ENCODE measurements at regions not wholly inside any gene's neighbourhood (a gene's known extent, or its start where the extent isn't known, plus 50 kb on each side); places are given as distances from the start of the nearest gene placed in this dataset.
"Not testable (repeated sequence)": the region's sequence is repeated elsewhere in the genome, so short reads cannot be mapped to it uniquely, and the experiment has no call there.

- no peak for FAIRE-seq
- DNase-seq (ENCODE audit: insufficient read length, low spot score), result no peak
- no peak for TF ChIP-seq POLR2A (IDR thresholded peaks at IDR 0.05; ENCODE audit: low read depth, low read length)
These were observed 312.3 kb upstream of the LRRTM4 start for GRCh38 chr2:77834360-77835002.

GRCh38 chr2:77838441-77838840 is 316.3 kb upstream of the LRRTM4 start:
- FAIRE-seq (no peak), DNase-seq (ENCODE audit: insufficient read length, low spot score) (no peak)
- TF ChIP-seq POLR2A (IDR thresholded peaks at IDR 0.05; ENCODE audit: low read depth, low read length), result no peak

- DNase-seq (ENCODE audit: insufficient read length, low spot score), result no peak
- no peak for FAIRE-seq
- TF ChIP-seq POLR2A (IDR thresholded peaks at IDR 0.05; ENCODE audit: low read depth, low read length), result no peak
These were observed 316.9 kb upstream of the LRRTM4 start for GRCh38 chr2:77839102-77839501.

DNA sequence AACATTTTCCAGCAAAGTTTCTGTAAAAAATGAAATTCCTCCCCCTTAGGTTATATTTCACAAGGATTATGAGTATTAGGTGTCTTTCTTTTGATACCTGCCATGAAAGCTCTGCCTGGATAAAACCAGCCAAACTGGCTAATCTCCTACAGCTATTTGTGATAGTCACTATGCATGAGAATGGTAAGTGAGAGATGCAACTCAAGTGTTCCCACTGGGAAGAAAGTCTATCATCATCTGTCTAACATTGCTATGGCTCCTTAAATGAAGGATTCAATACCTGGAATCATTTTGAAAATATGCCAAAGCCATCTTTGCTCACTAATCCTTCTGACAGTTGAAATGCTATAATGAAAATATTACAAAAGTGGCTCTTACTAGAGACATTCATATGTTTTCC is 339.9 kb upstream of the LRRTM4 start:
- DNase-seq (ENCODE audit: insufficient read length, low spot score), result no peak
- FAIRE-seq, result no peak

DNA sequence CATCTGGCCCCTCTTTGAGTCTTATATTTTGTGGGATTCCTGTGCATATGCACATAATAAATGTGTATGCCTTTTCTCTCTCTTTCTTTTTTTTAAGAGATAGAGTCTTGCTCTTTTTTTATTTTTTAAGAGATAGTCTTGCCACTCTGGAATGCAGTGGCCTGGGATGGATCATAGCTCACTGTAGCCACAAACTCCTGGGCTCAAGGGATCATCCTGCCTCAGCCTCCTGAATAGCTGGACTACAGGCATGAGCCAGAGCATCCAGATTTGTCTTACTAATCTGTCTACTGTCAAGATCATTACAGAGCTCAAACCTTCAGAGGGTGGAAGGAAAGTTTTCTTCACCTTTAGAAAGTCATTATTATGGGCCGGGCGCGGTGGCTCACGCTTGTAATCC is 342.2 kb upstream of the LRRTM4 start:
- TF ChIP-seq POLR2A (IDR thresholded peaks at IDR 0.05; ENCODE audit: low read depth, low read length), result no peak
- FAIRE-seq (no peak), DNase-seq (ENCODE audit: insufficient read length, low spot score) (no peak)

More for the DNA sequence above, 339.9 kb upstream of the LRRTM4 start:
- TF ChIP-seq POLR2A (IDR thresholded peaks at IDR 0.05; ENCODE audit: low read depth, low read length), result no peak

GRCh38 chr2:77866661-77867060 is 344.5 kb upstream of the LRRTM4 start:
- TF ChIP-seq POLR2A (IDR thresholded peaks at IDR 0.05; ENCODE audit: low read depth, low read length), result no peak
- FAIRE-seq (no peak), DNase-seq (ENCODE audit: insufficient read length, low spot score) (no peak)

DNA sequence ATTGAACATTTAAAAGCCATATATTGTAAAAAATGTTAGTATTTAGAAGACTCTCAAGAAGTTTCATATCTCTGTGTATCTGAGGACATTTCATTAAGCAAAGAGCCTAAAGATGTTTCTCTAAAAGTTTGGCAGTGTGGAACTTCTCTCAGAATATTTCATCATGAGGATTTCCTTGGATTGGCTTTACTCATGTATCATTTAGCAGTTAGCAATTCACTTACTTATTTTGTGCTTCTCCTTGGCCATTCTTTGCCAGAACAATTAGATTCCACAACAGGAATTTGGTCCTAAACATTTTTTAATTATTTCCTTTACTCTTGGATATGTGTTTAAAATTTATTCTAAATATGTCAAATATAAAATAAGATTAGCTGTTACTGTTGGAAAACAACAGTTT is 345.0 kb upstream of the LRRTM4 start:
- no peak for TF ChIP-seq POLR2A (IDR thresholded peaks at IDR 0.05; ENCODE audit: low read depth, low read length)
- FAIRE-seq (no peak), DNase-seq (ENCODE audit: insufficient read length, low spot score) (no peak)

GRCh38 chr2:77873506-77873905 is 351.3 kb upstream of the LRRTM4 start:
- FAIRE-seq, result no peak
- TF ChIP-seq POLR2A (IDR thresholded peaks at IDR 0.05; ENCODE audit: low read depth, low read length), result no peak
- DNase-seq (ENCODE audit: insufficient read length, low spot score), result no peak

- not testable (repeated sequence) for DNase-seq (ENCODE audit: insufficient read length, low spot score); FAIRE-seq
These were observed 378.0 kb upstream of the LRRTM4 start for GRCh38 chr2:77900211-77900610.

GRCh38 chr2:77910136-77910535 is 388.0 kb upstream of the LRRTM4 start:
- no peak for TF ChIP-seq POLR2A (IDR thresholded peaks at IDR 0.05; ENCODE audit: low read depth, low read length)
- FAIRE-seq (no peak), DNase-seq (ENCODE audit: insufficient read length, low spot score) (no peak)

GRCh38 chr2:77920838-77921366 is 398.7 kb upstream of the LRRTM4 start:
- FAIRE-seq (no peak), DNase-seq (ENCODE audit: insufficient read length, low spot score) (no peak)
- TF ChIP-seq POLR2A (IDR thresholded peaks at IDR 0.05; ENCODE audit: low read depth, low read length), result no peak

DNA sequence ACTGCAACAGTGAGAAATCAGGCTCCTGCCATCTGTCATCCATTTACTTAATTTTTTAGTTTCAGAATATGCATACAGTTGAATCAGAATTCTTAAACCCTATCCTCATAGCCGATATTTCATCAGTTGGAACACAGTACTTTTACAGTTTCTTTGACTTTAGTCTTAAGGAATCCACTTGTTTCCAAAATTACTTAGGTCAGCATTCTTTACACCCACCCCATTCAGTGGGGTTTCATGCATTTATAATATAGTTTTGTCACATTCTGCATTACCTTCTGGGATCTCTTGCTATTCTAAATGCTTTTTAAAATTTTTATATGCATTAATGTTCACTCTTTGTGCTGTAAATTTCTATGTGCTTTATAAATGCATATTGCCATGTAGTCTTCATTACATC is 400.4 kb upstream of the LRRTM4 start:
- FAIRE-seq, result no peak
- no peak for DNase-seq (ENCODE audit: insufficient read length, low spot score)
- no peak for TF ChIP-seq POLR2A (IDR thresholded peaks at IDR 0.05; ENCODE audit: low read depth, low read length)

DNA sequence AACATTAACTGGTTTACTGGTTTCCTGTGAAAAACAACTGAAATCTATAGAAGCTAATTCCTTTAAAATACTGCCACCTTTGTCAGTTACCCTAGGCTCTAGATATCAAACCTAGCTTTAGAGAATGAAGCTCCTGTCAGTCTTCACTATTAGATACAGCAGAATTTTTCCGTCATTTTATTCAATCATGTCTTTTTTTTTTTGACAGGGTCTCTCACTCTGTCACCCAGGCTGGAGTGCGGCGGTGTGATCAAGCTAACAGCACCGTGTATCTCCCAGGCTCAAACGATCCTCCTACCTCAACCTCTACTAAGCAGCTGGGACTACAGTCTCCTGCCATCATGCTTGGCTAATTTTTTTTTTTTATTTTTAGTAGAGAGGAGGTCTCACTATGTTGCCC is 415.2 kb upstream of the LRRTM4 start:
- no peak for TF ChIP-seq POLR2A (IDR thresholded peaks at IDR 0.05; ENCODE audit: low read depth, low read length)
- no peak for DNase-seq (ENCODE audit: insufficient read length, low spot score)
- FAIRE-seq, result no peak

- DNase-seq (ENCODE audit: insufficient read length, low spot score) (no peak), FAIRE-seq (no peak)
- no peak for TF ChIP-seq POLR2A (IDR thresholded peaks at IDR 0.05; ENCODE audit: low read depth, low read length)
These were observed 416.3 kb upstream of the LRRTM4 start for GRCh38 chr2:77938462-77938861.

DNA sequence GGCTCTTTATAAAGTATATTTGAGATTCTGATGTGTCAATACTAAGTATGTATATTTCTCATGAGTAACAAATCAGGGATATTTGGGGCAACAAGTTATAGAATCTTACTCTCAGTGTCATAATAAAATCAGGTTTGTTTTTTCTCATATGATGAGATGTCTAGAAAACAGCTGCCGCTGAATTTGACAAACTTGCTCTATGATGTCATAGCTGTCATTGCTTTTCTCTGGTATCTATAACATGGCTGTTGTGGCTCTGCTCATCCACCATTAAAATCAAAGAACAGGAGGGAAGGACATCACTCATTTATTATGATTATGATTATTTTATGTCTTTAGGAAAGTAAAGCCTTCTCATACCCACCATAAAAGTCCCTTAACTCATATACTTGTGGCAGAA is 417.2 kb upstream of the LRRTM4 start:
- FAIRE-seq, result no peak
- DNase-seq (ENCODE audit: insufficient read length, low spot score), result no peak
- TF ChIP-seq POLR2A (IDR thresholded peaks at IDR 0.05; ENCODE audit: low read depth, low read length), result no peak

GRCh38 chr2:77939801-77940200 is 417.6 kb upstream of the LRRTM4 start:
- DNase-seq (ENCODE audit: insufficient read length, low spot score) (no peak), FAIRE-seq (no peak)
- no peak for TF ChIP-seq POLR2A (IDR thresholded peaks at IDR 0.05; ENCODE audit: low read depth, low read length)
